ENCODE measurements at regions not wholly inside any gene's neighbourhood (a gene's known extent, or its start where the extent isn't known, plus 50 kb on each side); places are given as distances from the start of the nearest gene placed in this dataset.

DNA sequence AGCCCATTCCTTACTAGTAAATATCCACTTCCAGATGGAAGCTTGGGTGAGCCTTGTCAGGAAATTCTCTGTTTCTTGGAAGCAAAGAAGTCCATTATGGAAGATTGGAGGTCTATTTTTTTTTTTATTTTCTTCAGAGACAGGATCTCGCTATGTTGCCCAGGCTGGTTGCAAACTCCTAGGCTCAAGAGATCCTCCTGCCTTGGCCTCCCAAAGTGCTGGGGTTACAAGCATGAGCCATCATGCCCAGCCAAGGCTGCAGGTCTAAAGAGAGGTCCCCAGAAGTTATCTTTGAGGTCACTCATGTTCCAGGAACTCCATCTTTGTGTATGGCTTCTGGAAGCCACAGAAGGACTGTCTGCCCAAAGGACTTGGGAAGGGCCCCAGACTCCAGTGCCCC lies 255.3 kb downstream of the LY86 start:
- no peak for DNase-seq

DNA sequence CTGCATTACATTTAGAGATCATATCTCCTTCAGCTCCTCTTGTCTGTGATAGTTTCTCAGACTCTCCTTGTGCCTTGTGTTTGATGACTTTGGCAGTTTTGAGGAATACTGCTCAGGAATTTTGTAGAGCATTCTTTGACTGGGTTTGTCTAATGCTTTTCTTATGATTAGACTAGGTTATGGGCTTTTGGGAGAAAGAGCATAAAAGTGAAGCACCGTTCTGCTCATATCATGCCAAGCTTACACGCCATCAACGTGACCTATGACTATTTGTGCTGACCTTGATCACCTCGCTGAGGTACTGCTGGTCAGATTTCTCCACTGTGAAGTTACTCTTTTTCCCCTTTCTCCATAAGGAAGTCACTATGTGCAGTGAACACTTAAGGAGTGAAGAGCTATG lies 256.0 kb downstream of the LY86 start:
- DNase-seq = no peak

DNA sequence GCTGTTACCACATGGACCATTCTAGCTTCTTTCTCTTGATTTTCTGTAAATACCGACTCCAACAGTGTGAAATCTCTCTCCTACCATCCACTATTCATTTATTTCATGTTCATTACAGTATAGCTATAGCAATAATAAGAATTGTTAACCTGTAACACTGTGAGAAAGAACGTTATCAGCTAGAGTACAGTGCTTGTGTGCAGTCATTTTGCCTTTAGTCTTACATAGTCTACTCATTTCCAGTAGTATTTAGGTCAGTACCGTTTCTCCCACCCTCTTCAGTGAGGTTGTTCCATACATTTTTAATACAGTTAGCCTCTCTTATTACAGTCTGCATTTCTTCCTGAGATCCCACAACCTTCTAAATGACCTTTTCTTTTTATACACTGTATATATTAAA lies 257.1 kb downstream of the LY86 start:
- no peak for DNase-seq

DNA sequence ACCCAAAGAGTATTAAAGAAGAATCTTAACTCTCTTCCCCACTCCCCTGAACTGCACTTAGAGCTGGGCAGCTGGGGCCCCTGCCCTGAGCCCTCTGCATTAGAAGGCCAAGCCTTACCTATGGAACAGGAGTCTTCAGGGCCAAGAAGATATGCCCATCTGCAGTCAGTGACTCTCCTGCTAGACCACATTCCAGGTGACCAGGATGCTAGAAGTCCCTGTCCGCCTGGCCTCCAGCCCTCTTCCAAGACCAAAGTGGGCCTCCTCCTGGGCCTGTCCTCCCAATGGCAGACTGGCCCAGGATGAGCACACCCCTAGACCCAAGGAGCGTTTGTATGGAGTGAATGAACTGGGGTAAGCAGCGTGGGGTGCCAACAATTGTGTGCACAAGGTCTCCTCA lies 259.1 kb downstream of the LY86 start:
- no peak for DNase-seq

DNA sequence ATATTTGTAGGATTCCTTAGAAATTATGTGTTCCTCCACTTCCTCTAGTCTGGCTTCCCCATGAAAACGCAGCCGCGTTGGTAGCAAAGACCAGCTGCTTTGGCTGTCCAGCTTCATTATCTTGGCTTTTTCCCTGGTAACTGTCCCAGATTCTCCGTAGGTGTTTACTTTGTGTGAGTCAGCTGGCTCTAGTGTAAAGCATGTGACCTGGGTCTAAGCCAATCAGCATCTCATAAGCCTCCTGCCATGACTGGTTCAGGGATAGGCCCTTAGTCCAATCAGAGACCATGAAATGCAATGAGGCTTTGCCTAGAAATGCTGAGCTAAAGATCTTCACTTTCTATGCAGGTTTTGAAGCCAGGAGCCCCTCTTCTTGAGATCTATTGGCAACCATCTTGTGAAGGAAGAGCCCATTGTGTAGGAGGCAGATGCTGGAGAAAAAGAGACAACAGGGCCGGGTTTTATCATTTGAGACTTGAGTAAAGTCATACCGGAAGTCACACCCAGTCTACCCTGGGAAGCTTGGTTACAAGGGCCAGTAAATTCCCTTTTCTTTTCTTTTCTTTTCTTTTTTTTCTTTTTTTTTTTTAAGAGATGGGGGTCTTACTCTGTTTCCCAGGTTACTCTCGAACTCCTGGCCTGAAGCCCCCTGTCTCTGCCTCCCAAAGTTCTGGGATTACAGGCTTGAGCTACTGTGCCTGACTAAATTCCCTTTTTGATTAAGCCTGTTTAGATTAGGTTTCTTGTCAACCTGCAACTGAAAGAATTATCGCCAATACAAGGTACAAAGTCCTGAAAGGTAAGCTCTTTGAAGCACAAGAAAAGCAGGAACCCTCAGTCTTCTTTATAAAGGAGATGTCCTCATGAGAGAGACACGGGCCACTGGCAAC lies 256.5 kb upstream of the RREB1 start:
- no peak for DNase-seq

DNA sequence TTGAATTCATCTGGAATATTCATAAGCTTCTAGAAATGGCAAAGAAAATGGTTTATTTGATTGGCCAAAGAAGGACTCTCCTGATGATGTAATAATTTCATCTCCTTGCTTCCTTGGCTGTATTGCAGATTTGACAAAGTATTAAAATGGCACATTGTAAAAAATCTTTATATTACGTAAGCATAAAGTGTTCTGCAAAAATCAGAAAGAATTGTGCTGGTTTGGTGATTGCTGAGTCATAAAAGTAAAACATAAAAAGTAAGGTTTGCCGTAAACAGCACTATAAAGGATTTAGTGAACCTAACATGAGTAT lies 255.9 kb upstream of the RREB1 start:
- no peak for DNase-seq

DNA sequence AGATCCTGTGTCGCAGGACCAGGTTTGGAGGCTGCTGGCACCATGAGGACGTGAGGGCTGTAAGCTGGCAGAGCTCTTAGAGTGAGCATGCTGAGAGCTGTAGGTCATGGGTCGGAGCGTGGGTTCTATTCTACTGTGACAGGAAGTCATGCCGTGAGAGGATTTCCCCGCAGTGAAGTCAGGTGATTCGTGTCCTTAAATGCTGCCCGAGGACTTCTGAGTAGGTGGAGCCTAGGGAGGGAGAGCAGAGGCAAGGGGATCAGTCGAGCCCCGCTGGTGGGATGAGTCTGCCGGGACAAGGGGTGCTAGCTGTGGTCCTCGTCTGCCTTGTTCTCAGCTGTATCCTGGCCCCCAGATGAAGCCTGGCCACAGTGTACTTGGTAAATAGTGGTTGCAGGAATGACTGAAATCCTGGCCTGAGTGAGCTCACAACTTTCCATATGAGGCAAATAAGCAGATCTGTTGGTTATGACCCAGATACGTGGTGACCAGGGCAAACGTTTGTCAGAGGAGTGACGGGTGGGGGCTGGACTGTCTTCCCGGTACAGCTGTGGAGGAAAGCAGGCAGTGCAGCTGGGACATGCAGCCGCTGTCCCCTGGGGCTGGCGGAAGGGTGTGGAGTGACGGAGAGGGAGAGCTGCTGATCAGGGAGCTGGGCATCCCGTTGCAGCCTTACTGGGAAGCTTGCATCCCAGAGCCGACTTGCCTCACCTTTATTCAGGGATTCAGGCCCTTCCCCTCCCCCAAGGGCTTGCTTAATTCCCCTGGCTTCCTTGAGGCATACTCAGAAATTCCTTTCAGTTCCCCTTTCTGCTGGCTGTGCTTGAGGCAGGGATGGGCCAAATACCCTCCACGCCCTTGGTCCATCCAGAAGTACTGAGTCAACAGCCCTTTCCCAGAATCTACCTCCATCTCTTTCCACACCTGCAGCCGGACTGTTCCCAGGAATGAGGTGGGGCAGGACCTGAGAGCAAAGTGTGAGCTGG lies 250.9 kb upstream of the RREB1 start:
- no peak for DNase-seq

DNA sequence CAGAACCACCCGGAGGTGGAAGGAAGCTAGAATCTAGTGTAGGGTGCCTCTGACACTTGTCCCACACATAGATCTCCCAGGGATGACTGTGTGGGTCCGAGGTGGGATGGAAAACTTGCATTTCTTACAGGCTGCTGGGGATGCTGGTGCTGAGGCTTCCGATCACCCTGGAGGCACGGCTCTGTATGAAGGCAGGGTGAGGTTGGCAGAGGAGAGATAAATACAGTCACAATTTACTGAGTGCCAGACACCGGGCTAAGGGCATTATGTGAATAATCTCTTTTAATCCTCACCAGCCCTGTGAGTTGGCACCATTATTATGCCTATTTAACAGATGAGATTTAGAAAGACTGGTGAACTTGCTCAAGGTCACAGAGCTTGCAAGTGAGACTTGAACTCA lies 250.2 kb upstream of the RREB1 start:
- no peak for DNase-seq

DNA sequence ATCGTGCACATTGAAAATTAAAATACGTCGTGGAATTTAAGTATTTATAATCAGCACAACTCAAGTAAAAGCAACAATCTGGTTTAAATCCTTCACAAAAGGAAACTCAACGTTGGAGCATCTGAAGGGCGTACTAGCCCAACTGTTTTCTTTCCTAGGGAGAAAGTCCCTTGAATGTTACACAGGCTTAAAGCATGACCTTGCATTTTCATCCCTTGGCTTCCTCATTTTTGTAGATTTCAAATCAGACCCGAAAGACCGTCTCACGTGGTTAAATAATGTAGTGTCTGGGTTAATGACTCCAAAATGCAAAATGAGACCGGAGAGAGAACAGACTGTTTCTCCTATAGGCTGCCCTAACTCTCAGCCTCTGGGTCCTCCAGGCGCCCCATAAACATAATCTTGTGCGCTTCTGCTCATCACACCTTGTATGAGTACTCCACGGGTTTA lies 249.2 kb upstream of the RREB1 start:
- DNase-seq = no peak

DNA sequence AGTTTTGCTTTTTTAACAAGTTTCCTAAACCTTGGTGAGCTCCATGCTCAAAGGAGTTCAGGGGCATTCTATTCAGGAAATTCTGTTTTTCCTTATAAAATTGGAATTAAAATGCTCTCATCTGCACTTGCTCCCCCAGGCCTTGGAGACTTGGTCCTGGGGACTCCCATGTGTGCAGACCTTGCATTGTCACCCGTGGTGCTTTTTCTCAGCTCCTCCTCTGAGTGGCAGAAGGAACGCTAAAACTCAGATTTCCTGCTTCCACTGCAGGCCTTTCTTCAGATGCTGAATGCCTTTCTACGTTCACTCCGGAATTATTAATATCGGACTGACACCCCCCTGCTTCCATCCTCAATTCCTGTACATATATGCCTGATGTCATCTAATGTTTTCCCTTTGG lies 248.7 kb upstream of the RREB1 start:
- no peak for DNase-seq

DNA sequence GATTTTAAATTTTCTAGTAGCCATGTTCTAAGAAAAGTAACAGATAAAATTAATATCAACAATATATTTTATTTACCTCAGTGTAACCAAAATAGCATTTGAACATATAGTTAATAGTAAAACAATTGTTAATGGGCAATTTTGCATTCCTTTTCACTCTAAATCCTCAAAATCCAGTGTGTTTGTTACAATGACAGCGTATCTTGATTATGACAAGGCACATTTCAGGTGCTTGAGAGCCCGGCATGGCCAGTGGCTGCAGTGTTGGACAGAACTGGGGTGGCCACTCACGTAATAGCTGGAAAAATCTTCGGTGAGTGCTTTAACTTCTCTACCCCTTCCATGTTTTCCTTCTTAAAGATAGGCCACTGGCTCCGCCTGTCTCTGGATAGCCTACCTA lies 248.0 kb upstream of the RREB1 start:
- DNase-seq = no peak

DNA sequence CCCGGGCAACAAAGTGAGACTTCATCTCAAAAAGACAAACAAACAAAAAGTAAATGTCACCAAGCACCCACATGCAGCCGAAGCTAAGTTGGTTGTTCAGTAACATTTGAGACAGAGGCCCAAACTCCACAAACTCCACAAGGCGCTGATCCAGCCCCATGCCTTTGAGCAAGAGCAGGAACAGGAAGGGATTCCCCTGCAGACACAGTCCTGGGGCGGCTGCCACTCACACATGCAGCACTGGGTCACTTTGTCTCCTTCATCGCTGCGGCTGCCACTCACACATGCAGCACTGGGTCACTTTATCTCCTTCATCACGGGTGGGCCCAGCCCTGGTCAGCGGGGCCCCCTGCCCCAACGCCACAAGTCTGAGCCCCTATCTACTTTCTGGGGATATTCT lies 246.9 kb upstream of the RREB1 start:
- no peak for DNase-seq

DNA sequence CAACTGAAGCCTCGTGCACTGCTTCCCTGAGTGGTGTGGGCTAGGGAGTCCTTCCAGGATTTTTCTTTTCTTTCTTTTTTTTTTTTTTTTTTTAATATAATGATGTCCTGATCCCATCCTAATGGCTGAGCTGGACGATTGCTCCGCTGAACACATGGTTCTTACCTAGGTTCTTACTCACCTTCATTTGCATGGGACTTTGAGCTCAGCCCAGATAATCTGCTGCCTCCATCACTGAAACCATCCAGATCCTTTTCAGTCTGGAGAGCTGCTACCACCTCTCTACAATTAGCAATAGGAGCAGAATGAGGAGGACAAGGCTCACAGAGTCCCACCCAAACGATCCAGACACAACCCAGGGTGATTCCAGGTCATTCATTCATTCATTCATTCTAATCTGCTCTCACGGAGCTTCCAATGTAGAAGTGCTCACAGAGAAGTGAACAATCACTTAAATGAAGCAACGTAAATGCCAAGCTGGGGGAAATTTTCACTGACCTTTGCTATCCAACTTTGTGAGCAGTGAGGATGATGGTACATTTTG lies 246.3 kb upstream of the RREB1 start:
- DNase-seq = no peak

DNA sequence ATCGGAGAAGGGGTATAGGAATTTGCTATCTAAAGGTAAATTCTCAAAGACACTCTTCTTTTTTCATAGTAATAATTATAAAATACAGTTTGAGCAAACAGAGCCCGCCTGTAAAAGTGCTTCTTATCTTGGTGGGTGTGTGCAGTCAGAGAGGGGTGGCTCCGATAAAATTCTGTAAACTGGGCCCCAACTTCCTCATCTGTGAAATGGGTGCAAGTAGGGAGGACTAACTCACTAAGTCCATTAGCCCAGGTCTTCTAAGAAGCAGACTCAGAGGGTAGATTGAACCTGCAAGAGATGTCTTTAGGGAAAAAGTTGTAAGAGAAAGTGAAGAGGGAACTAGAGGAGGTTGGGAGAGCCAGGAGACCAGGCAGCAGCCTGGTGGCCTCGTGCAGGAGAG lies 245.8 kb upstream of the RREB1 start:
- no peak for DNase-seq

DNA sequence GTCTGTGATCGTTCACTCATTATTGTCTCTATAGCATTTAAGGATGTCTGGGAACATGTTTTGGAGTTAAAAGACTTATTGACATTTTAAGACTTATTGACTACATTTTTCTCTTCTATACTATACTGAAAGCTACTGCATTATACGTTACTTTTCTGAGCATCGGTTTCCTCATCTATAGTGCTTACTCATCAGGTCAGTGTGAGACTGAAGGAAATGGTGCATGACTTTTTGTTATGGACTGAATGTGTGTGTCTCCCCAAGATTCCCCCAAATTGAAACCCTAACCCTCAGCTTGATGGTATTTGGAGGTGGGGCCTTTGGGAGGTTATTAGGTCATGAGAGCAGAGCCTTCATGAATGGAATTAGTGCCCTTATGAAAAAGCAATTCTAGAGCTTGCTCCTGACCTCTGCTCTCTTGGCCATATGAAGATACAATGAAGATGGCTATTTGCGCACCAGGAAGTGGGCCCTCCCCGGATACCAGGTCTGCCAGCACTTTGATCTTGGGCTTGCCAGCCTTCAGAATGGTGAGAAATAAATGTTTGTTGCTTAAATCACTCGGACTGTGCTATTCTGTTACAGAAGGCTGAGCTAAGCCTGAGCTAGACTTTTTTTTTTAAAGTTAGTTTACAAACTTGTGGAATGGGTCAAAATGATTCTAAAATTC lies 243.7 kb upstream of the RREB1 start:
- no peak for DNase-seq

DNA sequence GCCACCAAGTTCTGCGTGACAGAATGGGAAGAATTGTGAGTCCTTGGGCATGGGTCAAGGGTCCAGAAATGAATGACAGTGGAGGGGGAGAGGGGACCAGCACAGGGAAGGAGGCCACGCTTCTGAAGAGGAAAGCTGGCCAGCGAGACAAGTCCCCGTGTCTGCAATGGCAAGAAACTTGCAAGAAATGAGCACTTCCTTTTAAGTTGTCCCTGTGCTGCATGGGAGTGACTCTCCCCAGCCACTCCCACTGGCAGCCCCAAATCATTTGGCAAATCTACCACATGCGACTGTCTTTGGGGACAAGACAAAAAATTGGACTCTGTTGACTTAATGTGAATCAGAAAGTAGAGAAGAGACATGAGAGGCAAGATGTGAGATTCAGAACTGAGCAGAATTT lies 242.2 kb upstream of the RREB1 start:
- no peak for DNase-seq

DNA sequence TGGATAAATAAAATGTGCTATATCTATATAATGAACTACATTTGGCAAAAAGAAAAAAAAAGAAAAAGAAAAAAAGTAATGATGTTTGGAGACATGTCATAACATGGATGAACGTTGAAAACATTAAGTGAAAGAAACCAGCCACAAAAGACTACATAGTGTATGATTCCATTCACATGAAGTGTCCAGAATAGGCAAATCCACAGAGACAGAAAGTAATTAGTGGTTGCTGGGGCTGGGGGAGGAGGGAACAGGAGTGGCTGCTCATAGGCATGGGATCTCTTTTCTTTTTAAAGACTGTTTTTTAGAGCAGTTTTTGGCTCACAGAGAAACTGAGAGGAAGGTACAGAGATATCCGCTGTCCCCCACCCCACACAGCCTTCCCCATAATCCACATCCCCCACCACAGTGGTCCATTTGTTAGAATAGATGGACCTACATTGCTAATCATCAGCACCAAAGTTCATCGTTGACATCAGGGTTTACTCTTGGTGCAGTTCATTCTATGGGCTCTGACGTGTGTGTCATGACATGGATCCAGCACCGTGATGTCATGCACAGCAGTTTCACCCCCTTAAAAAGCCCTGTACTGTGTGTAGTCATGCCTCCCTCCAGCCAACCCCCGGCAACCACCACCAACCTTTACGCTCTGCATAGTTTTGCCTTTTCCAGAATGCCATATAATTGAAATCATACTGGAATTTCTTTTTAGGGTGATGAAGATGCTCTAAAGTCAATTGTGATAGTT lies 240.9 kb upstream of the RREB1 start:
- no peak for DNase-seq

DNA sequence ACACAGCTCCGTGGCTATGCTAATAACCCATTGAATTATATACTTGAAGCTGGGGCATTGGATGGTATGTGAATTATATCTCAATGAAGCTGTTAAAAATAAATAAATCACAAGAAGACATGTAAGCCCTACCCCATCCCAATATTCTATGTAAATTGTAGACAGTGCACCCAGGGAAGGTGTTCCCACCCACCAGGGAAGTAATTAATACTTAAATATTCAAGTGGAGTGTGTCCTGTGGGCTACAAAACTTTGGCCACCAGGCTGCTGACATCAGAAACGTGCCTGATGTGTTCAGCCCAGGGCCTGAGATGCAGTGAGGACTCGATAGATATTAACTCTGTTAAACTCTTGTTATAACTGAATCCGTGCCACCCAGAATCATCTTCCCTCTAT lies 240.4 kb upstream of the RREB1 start:
- no peak for DNase-seq

DNA sequence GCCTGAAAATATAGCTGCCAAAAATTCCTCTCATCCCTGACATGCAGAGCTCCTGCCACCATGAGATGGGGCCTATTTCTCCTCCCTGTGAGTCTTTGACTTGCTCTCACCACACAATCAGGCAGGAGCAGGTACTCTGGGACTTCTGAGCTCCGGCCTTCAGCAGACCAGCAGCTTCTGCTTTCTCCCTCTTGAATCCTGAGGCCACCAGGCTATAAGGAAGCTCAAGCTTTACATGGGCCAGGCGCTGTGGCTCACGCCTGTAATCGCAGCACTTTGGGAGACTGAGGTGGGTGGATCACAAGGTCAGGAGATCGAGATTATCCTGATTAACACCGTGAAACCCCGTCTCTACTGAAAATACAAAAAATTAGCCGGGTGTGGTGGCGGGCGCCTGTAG lies 238.7 kb upstream of the RREB1 start:
- no peak for DNase-seq

DNA sequence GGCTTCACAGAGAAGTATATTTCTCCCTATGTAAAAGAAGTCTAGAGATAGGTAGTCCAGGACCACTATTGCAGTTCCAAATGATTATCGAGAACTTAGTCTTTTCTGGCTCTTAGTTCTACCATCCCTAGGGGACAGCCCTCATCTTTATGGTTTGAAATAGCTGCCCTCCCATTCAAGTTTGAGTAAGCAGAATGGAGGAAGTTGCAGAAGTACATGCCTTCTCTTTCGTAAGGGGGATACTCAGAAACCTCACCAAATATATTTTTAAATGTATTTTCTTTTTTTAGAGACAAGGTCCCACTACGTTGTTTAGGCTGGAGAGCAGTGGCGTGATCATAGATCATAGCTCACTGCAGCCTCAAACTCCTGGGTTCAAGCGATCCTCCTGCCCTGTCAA lies 236.8 kb upstream of the RREB1 start:
- DNase-seq = no peak

DNA sequence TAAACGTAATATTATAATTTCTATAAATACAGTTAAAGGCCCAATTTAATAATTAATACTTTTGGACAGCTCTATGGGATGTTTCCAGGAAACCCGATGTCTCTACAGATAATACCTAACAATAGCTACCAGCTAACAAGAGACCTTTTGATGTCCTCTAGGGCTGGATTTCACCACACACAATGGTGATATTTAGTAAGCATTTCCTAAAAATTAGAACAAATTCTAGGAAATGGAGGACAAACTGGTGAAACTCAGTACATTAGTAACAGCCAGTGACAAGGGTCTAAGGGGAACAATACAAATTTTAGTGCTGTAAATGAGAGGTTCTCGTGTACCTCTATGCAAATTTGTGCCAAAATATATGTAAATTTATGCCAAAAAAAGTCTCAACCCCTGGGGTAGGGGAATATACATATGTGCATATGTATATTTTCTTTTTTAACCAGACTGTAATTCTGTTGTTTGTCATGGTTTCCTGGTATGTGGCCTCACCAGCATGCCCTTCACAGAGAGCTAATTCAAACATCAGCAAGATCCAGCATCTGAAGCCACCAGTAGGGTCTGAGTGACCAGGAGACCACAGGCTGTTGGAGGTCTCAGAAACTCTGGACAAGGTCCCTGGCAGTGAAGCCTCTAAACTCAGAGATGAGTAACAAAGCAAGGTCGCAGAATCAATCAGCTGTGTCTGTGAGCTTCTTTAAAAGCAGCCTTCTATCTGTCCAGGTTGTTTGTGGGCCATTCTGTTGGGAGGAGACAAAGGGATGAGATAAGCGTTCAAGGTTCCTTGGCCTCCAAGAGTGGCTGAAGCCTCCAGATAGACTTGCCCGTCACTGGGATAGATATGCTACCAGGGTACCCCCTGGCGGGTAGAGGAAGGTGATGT lies 235.1 kb upstream of the RREB1 start:
- no peak for DNase-seq
